ENCODE measurements at regions not wholly inside any gene's neighbourhood (a gene's known extent, or its start where the extent isn't known, plus 50 kb on each side); places are given as distances from the start of the nearest gene placed in this dataset.

- TF ChIP-seq ZBTB7A (IDR thresholded peaks at IDR 0.05; ENCODE audit: low read depth), result no peak
- TF ChIP-seq EP300 (IDR thresholded peaks at IDR 0.05; ENCODE audit: borderline replicate concordance), result no peak
- TF ChIP-seq RAD21 (IDR thresholded peaks at IDR 0.05; ENCODE audit: low read depth), result no peak
- TF ChIP-seq CEBPB (IDR thresholded peaks at IDR 0.05), result no peak
- TF ChIP-seq FOXM1 (IDR thresholded peaks at IDR 0.05; ENCODE audit: borderline replicate concordance, low read depth), result no peak
- TF ChIP-seq REST (IDR thresholded peaks at IDR 0.05; ENCODE audit: low read depth), result no peak
- TF ChIP-seq USF1 (IDR thresholded peaks at IDR 0.05), result no peak
- TF ChIP-seq, protein P1, sequence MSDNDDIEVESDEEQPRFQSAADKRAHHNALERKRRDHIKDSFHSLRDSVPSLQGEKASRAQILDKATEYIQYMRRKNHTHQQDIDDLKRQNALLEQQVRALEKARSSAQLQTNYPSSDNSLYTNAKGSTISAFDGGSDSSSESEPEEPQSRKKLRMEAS (IDR thresholded peaks at IDR 0.05), result no peak
- TF ChIP-seq TAF1 (IDR thresholded peaks at IDR 0.05; ENCODE audit: low read depth), result no peak
- TF ChIP-seq NFIC (IDR thresholded peaks at IDR 0.05), result no peak
- no peak for TF ChIP-seq TEAD4 (IDR thresholded peaks at IDR 0.05)
- TF ChIP-seq CREB1 (IDR thresholded peaks at IDR 0.05; ENCODE audit: low read depth), result no peak
- TF ChIP-seq YY1 (IDR thresholded peaks at IDR 0.05; ENCODE audit: low read depth), result no peak
- TF ChIP-seq TCF12 (IDR thresholded peaks at IDR 0.05; ENCODE audit: low read depth), result no peak
Measured at GRCh38 chr12:107368586-107368985, 275.2 kb upstream of the CRY1 start.

All from Ishikawa (cell line).